Liver (tissue), 3 donors: ENCODE measurements at regions not wholly inside any gene's neighbourhood (a gene's known extent, or its start where the extent isn't known, plus 50 kb on each side); places are given as distances from the start of the nearest gene placed in this dataset.

Source experiments
- CTCF ChIP-seq: fragments of 150-350 bp; IDR thresholded peaks from 2 replicates; pipeline ENCODE4 v1.5.1; 2017; ENCODE audit warnings: improper control_type of control experiment, low read depth, low read length; ENCODE audit not compliant: missing input control
- EGR1 ChIP-seq, 2 donors: IDR thresholded peaks; 2 replicates each; pipeline ENCODE4 v1.6.1; 2016 to 2018; ENCODE audit warnings: antibody characterized with exemption in 2 of 2, low read depth in 2 of 2
- GABPA ChIP-seq, 2 donors: IDR thresholded peaks in 1 of 2; conservative IDR thresholded peaks in 1 of 2; 2 replicates each; pipeline ENCODE4 v1.6.1; 2016; ENCODE audit warnings: antibody characterized with exemption in 2 of 2, mild to moderate bottlenecking in 1 of 2, moderate library complexity in 1 of 2
- donor health status: healthy.
- donor health status: healthy.

DNA sequence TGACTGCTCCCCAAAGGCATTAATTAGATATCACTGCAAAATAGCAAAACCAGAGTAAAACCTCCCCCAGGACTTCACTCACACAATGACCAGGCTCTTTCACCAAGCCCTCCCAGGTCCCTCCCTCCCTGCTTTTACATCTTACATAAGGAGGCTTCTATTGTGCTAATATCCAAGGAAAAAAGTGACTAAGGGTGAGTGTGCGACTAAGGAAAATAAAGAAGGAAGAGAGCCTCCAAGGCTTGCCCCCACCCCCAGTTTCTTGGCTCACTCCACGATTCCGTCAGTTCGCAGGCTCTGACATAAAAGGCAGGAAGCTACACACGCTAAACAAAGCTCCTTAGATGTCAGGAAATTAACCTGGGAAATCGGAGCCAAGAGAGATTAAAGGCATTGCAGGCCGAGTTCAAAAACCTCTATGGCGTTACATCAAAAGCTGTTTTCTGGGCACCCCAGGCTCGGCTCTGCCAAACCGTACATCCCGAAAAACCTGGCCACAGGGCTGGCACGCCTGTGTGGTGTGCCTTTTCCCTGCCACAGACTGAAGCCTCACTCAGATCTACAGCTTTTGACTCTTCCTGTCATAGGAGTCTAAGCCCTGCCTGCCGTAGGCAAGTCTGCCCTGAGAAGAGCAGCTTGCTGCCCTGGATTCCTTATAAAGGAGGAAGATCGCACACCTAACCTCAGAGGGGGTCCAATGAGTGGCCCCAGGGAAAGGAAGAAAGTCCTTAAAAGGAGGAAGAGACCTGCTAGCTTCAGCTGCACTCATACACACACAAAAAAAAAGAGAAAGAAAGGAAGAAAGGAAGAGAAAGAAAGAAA lies 67.0 kb upstream of the SERP2 start:
- TF ChIP-seq EGR1 (IDR thresholded peaks at IDR 0.05; ENCODE audit: low read depth in 2 of 2) = no peak
- no peak for TF ChIP-seq CTCF
- no peak for TF ChIP-seq GABPA (IDR thresholded peaks at IDR 0.05 in 1 of 2, conservative IDR thresholded peaks at IDR 0.05 in 1 of 2)
